ENCODE measurements at regions not wholly inside any gene's neighbourhood (a gene's known extent, or its start where the extent isn't known, plus 50 kb on each side); places are given as distances from the start of the nearest gene placed in this dataset.

DNA sequence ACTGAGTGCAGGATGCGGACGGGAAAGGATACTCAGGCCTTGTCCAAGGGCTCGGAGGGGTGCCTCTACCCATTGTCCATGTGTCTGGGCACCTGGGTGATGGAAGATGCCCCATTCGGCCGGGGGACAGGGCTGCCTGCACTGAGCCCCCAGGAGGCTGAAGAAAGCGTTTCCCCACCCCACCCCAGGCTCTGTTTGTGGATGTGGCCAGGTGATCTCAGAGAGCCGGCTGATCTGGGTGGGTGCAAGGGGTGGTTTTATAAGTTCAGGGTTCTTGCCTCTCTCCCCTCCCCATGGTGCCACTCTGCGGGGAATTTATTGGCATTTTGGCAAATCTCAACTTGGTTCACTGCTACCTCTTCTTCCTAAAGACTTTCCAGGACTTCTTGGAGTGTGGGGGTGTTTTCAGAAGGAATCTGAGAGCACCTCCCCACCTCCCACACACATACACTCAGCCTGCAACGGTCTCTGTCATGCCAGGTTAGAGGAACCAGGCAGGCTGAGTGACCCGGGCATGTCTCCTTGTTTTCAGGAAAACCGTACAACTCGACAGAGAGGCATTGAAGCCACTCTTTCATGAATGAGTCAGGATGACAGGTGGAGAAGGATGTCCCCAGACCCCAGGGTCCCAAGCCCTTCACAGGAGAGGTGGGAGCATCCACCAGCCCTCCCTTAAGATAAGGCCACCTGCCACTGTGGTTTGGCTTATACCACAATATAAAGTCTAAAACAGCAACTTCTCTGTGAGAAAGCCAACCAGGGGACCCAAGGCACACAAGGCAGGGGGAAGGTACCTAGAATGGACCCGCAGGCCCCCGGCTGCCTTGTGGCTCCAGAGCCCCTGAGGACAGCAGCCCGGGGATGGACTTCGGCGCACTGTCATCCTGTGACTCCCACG is 174.9 kb downstream of the ETS2 start:
- ChIA-PET CTCF (interaction anchor here (0.9 to 1.1 kb wide), 2 partner anchors 13 to 24 kb away, joined by 3 read pairs; no protein-coding TSS in a partner anchor), POLR2A (no interaction called here)
- no peak for DNase-seq (ENCODE audit: low read depth)

DNA sequence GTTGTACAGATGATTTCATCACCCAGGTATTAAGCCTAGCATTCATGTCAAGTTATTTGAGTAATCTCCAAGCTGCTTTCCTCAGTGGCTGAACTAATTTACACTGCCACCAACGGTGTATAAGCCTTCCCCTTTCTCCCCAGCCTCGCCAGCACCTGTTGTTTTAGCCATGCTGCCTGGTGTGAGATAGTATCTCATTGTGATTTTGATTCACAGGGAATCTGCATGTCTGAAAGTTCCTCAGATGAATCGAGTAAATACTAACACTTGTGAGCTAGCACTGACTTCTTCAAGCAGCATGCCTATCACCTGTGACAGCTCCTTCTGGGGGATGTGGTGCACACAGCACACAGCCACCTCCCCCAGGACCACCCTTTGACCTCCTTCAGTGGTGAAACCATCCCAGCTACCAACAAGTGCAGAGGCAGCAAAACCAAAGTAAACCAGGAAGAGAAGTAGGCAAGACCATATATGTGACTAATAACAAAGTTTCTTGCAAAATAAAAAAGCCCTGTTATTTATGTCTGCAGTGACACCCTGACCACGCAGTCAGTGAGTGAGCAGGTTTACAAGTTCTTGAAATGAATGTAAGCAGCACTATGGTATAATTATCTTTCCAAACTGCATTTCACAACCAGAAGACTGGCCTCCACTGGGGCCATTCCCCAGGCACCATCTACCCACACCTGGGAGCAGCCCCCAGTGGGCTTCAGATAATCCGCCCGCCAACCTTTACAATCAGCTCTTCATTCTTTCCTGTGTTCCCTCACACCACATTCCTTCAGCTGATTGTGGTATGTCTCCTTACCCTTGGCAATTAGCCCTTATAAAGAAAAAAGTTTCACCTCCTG is 173.8 kb downstream of the ETS2 start:
- no peaks in the 10 kb centered on the region; the same call in 1 of the 2 replicates for H3K27me3 ChIP-seq (ENCODE audit: control insufficient read depth, insufficient read depth, low read length)
- H3K4me3 ChIP-seq (ENCODE audit: low read depth, low read length) = no peak overlapping the region
- DNase-seq (ENCODE audit: low read depth) = no peak
- ChIA-PET CTCF (interaction anchor here (0.9 to 1.1 kb wide), 2 partner anchors 11 to 23 kb away, joined by 3 read pairs; no protein-coding TSS in a partner anchor), POLR2A (interaction anchor here (0.7 kb wide), 1 partner anchor 152 kb away, joined by 3 read pairs; no protein-coding TSS in a partner anchor)
- TF ChIP-seq, protein P1, sequence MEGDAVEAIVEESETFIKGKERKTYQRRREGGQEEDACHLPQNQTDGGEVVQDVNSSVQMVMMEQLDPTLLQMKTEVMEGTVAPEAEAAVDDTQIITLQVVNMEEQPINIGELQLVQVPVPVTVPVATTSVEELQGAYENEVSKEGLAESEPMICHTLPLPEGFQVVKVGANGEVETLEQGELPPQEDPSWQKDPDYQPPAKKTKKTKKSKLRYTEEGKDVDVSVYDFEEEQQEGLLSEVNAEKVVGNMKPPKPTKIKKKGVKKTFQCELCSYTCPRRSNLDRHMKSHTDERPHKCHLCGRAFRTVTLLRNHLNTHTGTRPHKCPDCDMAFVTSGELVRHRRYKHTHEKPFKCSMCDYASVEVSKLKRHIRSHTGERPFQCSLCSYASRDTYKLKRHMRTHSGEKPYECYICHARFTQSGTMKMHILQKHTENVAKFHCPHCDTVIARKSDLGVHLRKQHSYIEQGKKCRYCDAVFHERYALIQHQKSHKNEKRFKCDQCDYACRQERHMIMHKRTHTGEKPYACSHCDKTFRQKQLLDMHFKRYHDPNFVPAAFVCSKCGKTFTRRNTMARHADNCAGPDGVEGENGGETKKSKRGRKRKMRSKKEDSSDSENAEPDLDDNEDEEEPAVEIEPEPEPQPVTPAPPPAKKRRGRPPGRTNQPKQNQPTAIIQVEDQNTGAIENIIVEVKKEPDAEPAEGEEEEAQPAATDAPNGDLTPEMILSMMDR (IDR thresholded peaks at IDR 0.05; ENCODE audit: insufficient read depth, low read depth, low read length) = no peak
- H3K36me3 ChIP-seq (ENCODE audit: control insufficient read depth, insufficient read depth, low read length) = no peaks in the 10 kb centered on the region

More for the DNA sequence above, 174.9 kb downstream of the ETS2 start:
- Histone ChIP-seq H3K4me3 (ENCODE audit: low read depth, low read length) (no peak overlapping the region), H3K36me3 (ENCODE audit: control insufficient read depth, insufficient read depth, low read length) (no peaks in the 10 kb centered on the region), H3K27me3 (ENCODE audit: control insufficient read depth, insufficient read depth, low read length) (no peaks in the 10 kb centered on the region; the same call in 1 of the 2 replicates)
- TF ChIP-seq, protein P1 (IDR thresholded peaks at IDR 0.05; ENCODE audit: insufficient read depth, low read depth, low read length) = no peak

GRCh38 chr21:38976900-38977299 is 171.2 kb downstream of the ETS2 start:
- TF ChIP-seq, protein P1 (IDR thresholded peaks at IDR 0.05; ENCODE audit: insufficient read depth, low read depth, low read length) = no peak
- no peak overlapping the region for H3K4me3 ChIP-seq (ENCODE audit: low read depth, low read length)
- ChIA-PET CTCF (interaction anchor here (0.8 kb wide), 1 partner anchor 10 kb away, joined by 3 read pairs; no protein-coding TSS in a partner anchor), POLR2A (no interaction called here)
- no peaks in the 10 kb centered on the region; the same call in 1 of the 2 replicates for H3K27me3 ChIP-seq (ENCODE audit: control insufficient read depth, insufficient read depth, low read length)
- no peaks in the 10 kb centered on the region for H3K36me3 ChIP-seq (ENCODE audit: control insufficient read depth, insufficient read depth, low read length)
- no peak for DNase-seq (ENCODE audit: low read depth)

DNA sequence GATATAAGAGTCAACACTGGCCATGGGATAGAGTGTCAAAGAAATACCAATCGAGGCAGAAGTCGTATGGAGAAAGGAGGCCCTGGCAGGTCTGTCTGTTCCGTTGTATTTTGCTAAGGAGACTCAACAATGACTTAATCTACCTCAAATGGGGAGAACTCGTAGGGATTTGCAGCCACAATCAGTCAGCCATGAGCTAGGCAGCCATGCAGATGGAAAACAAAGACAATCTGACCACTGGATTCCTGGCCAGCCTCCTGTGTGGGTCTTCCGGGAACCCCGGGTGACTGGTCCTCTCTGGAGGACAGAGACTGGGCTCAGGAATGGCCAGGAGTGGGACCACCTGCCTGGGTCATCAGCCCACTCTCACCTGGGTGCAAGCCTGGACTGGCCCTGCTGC is 167.8 kb downstream of the ETS2 start:
- no peak for DNase-seq (ENCODE audit: low read depth)
- Histone ChIP-seq H3K27me3 (ENCODE audit: control insufficient read depth, insufficient read depth, low read length) (peaks cover 2% of the 10 kb centered on the region; the same call in 1 of the 2 replicates), H3K4me3 (ENCODE audit: low read depth, low read length) (no peak overlapping the region), H3K36me3 (ENCODE audit: control insufficient read depth, insufficient read depth, low read length) (no peaks in the 10 kb centered on the region)
- ChIA-PET POLR2A (no interaction called here), CTCF (no interaction called here)
- TF ChIP-seq, protein P1 (IDR thresholded peaks at IDR 0.05; ENCODE audit: insufficient read depth, low read depth, low read length) = no peak
